ENCODE measurements at regions not wholly inside any gene's neighbourhood (a gene's known extent, or its start where the extent isn't known, plus 50 kb on each side); places are given as distances from the start of the nearest gene placed in this dataset.

DNA sequence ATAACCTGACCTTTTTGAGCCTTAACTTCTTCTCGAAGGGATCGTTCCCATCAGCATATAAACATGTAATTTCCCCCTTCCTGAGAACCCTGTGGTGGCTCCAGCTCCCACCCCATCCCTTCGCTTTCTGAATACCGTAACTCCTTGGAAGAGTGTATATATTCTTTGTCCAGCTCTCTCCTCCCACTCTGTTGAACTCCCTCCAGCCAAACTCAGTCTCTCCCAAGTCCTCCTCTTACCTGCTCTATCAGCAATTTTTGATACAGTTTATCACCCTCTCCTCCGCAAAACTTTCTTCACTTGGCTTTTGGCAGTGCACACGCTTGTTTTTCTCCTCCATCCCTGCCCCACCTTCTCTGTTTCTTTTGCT is 109.9 kb upstream of the SLC25A33 start:
- no peak for DNase-seq
- Histone ChIP-seq H3K27ac (ENCODE audit: low read depth in 2 of 2, low read length in 2 of 2) (peak overlapping the region; percentile 63 to 87), H3K9ac (ENCODE audit: low read length in 3 of 3) (peak overlapping the region; percentile 71 to 93 (median 84)), H3K36me3 (ENCODE audit: control insufficient read depth in 2 of 3, insufficient read depth in 3 of 3, low read length in 3 of 3) (no peaks in the 10 kb centered on the region), H3K27me3 (ENCODE audit: control insufficient read depth, insufficient read depth, low read length) (no peaks in the 10 kb centered on the region), H3K4me3 (ENCODE audit: low read length in 3 of 3) (peak overlapping the region; percentile 81 to 94 (median 92)), H3K9me3 (ENCODE audit: control insufficient read depth in 2 of 3, insufficient read depth in 1 of 3, low read length in 3 of 3) (no peaks in the 10 kb centered on the region), H3K4me1 (ENCODE audit: control insufficient read depth in 2 of 3, insufficient read depth in 2 of 3, low read depth in 1 of 3, low read length in 3 of 3) (peaks cover 3 to 9% (median 3%) of the 10 kb centered on the region in 3 donors)
- intact Hi-C loops (cut with DNase I): no loop called here
- TF ChIP-seq, protein P1, sequence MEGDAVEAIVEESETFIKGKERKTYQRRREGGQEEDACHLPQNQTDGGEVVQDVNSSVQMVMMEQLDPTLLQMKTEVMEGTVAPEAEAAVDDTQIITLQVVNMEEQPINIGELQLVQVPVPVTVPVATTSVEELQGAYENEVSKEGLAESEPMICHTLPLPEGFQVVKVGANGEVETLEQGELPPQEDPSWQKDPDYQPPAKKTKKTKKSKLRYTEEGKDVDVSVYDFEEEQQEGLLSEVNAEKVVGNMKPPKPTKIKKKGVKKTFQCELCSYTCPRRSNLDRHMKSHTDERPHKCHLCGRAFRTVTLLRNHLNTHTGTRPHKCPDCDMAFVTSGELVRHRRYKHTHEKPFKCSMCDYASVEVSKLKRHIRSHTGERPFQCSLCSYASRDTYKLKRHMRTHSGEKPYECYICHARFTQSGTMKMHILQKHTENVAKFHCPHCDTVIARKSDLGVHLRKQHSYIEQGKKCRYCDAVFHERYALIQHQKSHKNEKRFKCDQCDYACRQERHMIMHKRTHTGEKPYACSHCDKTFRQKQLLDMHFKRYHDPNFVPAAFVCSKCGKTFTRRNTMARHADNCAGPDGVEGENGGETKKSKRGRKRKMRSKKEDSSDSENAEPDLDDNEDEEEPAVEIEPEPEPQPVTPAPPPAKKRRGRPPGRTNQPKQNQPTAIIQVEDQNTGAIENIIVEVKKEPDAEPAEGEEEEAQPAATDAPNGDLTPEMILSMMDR (IDR thresholded peaks at IDR 0.05; ENCODE audit: borderline replicate concordance, extremely low read depth, insufficient read depth): no peak
- FAIRE-seq: no peak

DNA sequence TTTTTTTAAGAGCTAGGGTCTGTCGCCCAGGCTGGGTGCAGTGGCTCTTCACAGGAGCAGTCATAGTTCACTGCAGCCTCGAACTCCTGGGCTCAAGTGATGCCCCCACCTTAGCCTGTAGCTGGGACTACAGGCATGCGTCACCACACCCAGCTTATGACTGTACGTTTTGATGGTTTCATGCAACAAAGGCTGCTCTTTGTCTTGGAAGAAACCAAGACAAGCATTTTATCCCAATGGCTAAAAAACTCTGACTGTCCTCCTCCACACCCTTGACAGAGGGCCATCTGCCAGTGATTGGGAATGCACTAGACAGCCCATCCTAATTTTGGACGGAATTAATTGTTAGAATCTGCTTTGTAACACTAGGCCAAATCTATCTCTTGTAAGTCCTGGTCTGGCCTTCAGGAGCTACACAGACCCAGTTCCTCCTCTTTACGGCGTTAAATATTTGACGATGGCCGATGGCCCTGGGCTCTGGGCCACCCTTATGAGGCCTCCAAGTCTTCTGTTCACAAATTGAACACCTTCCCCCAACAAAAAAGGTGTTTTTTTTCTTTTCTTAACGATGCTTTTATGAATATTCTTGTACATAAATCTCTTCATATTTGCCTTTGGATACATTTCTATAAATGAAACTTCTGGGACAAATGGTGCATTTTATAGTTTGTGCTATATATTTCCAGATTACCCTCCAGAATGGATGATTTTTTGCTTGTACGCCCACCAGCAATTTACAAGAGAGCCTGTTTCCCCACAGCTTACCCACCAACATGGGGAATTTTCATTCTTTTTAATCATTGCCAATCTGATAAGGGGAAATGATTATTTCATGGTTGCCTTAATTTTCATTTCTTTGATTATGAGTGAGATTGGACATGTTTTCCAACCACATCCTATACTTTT is 104.8 kb upstream of the SLC25A33 start:
- TF ChIP-seq, protein P1 (IDR thresholded peaks at IDR 0.05; ENCODE audit: borderline replicate concordance, extremely low read depth, insufficient read depth): no peak
- Histone ChIP-seq H3K36me3 (ENCODE audit: control insufficient read depth in 2 of 3, insufficient read depth in 3 of 3, low read length in 3 of 3) (no peaks in the 10 kb centered on the region), H3K4me3 (ENCODE audit: low read length in 3 of 3) (no peak overlapping the region), H3K27me3 (ENCODE audit: control insufficient read depth, insufficient read depth, low read length) (no peaks in the 10 kb centered on the region), H3K9me3 (ENCODE audit: control insufficient read depth in 2 of 3, insufficient read depth in 1 of 3, low read length in 3 of 3) (no peaks in the 10 kb centered on the region), H3K4me1 (ENCODE audit: control insufficient read depth in 2 of 3, insufficient read depth in 2 of 3, low read depth in 1 of 3, low read length in 3 of 3) (peaks cover under 1 to 18% (median 17%) of the 10 kb centered on the region in 3 donors), H3K27ac (ENCODE audit: low read depth in 2 of 2, low read length in 2 of 2) (peak overlapping the region; percentile 17 to 93), H3K9ac (ENCODE audit: low read length in 3 of 3) (no peak overlapping the region)
- no peak for FAIRE-seq
- DNase-seq: no peak
- intact Hi-C loops (cut with DNase I): no loop called here

DNA sequence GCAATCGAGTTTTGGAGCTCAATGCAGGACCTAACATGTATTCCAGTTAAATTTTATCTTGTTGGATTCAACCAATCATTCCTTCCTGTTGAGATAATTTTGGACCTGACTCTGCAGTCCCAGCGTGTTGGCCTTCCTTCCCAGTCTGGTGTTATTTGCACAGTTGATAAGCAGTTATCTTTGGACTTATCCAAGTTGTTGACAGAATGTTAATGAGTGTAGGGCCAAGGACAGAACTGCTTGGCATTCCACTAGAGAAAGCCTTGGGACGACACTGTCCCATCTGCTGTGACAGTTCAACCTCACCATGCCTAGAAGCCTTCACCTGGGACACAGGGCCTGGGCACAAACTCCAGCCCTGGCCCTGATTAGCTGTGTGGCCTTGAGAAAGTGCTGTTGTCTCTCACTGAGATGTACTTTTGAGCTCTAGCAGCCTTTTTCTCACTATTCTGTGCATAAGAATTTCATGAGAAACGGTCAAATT is 104.1 kb upstream of the SLC25A33 start:
- intact Hi-C loops (cut with DNase I): no loop called here
- no peaks in the 10 kb centered on the region for H3K36me3 ChIP-seq (ENCODE audit: control insufficient read depth in 2 of 3, insufficient read depth in 3 of 3, low read length in 3 of 3)
- H3K9me3 ChIP-seq (ENCODE audit: control insufficient read depth in 2 of 3, insufficient read depth in 1 of 3, low read length in 3 of 3): no peaks in the 10 kb centered on the region
- no peak overlapping the region for H3K9ac ChIP-seq (ENCODE audit: low read length in 3 of 3)
- H3K4me3 ChIP-seq (ENCODE audit: low read length in 3 of 3): peak overlapping the region in 1 of 3 donors; percentile 19
- peaks cover 0 to 18% (median 13%) of the 10 kb centered on the region in 3 donors for H3K4me1 ChIP-seq (ENCODE audit: control insufficient read depth in 2 of 3, insufficient read depth in 2 of 3, low read depth in 1 of 3, low read length in 3 of 3)
- TF ChIP-seq, protein P1 (IDR thresholded peaks at IDR 0.05; ENCODE audit: borderline replicate concordance, extremely low read depth, insufficient read depth): no peak
- FAIRE-seq (no peak), DNase-seq (no peak)
- peak overlapping the region; percentile 68 to 93 for H3K27ac ChIP-seq (ENCODE audit: low read depth in 2 of 2, low read length in 2 of 2)
- H3K27me3 ChIP-seq (ENCODE audit: control insufficient read depth, insufficient read depth, low read length): no peaks in the 10 kb centered on the region

All from kidney (tissue), 13 donors.